ENCODE measurements at regions not wholly inside any gene's neighbourhood (a gene's known extent, or its start where the extent isn't known, plus 50 kb on each side); places are given as distances from the start of the nearest gene placed in this dataset.
A peak's percentile ranks its signal among the peaks of the same experiment; 100 is the strongest.

GRCh38 chrX:54659547-54659946 is 129.5 kb downstream of the GNL3L start:
- peaks cover 0 to 7% (median 0%) of the 10 kb centered on the region in 4 donors for H3K9me3 ChIP-seq (ENCODE audit: control insufficient read depth in 4 of 4, insufficient read depth in 3 of 4, low read length in 3 of 4)
- H3K36me3 ChIP-seq (ENCODE audit: control insufficient read depth in 4 of 4, insufficient read depth in 4 of 4, low read length in 4 of 4), result no peaks in the 10 kb centered on the region
- H3K9ac ChIP-seq (ENCODE audit: insufficient read depth in 1 of 2, low read length in 2 of 2), result no peak overlapping the region
- H3K27me3 ChIP-seq (ENCODE audit: control insufficient read depth in 3 of 3, insufficient read depth in 3 of 3, low read length in 2 of 3), result no peaks in the 10 kb centered on the region
- ATAC-seq (ENCODE audit: insufficient read depth, low FRiP score) (no peak), DNase-seq (no peak)
- 75 to 93% methylated on average over 2 of the region's 2 CpGs for WGBS, 2 donors
- TF ChIP-seq CTCF (IDR thresholded peaks at IDR 0.05; ENCODE audit: control extremely low read depth, extremely low read depth), result no peak
- H3K4me1 ChIP-seq (ENCODE audit: control insufficient read depth in 5 of 5, insufficient read depth in 5 of 5, low read length in 5 of 5), result no peaks in the 10 kb centered on the region
- no peak overlapping the region for H3K27ac ChIP-seq (ENCODE audit: low read depth in 1 of 2, low read length in 1 of 2)
- no peak overlapping the region for H3K4me3 ChIP-seq

- H3K27ac ChIP-seq (ENCODE audit: low read depth in 1 of 2, low read length in 1 of 2), result no peak overlapping the region
- WGBS, 2 donors, result 58 to 63% methylated on average over 1 of the region's 1 CpG
- H3K36me3 ChIP-seq (ENCODE audit: control insufficient read depth in 4 of 4, insufficient read depth in 4 of 4, low read length in 4 of 4), result no peaks in the 10 kb centered on the region
- TF ChIP-seq CTCF (IDR thresholded peaks at IDR 0.05; ENCODE audit: control extremely low read depth, extremely low read depth), result no peak
- no peak overlapping the region for H3K9ac ChIP-seq (ENCODE audit: insufficient read depth in 1 of 2, low read length in 2 of 2)
- ATAC-seq (ENCODE audit: insufficient read depth, low FRiP score) (no peak), DNase-seq (no peak)
- no peaks in the 10 kb centered on the region for H3K4me1 ChIP-seq (ENCODE audit: control insufficient read depth in 5 of 5, insufficient read depth in 5 of 5, low read length in 5 of 5)
- H3K4me3 ChIP-seq, result no peak overlapping the region
- no peaks in the 10 kb centered on the region for H3K27me3 ChIP-seq (ENCODE audit: control insufficient read depth in 3 of 3, insufficient read depth in 3 of 3, low read length in 2 of 3)
- H3K9me3 ChIP-seq (ENCODE audit: control insufficient read depth in 4 of 4, insufficient read depth in 3 of 4, low read length in 3 of 4), result peaks cover 0 to 6% (median 2%) of the 10 kb centered on the region in 4 donors
Measured at GRCh38 chrX:54675762-54676161, 122.3 kb downstream of the ITIH6 start.

- peaks cover 0 to 2% (median 0%) of the 10 kb centered on the region in 4 donors for H3K9me3 ChIP-seq (ENCODE audit: control insufficient read depth in 4 of 4, insufficient read depth in 3 of 4, low read length in 3 of 4)
- no peak overlapping the region for H3K27ac ChIP-seq (ENCODE audit: low read depth in 1 of 2, low read length in 1 of 2)
- no peak overlapping the region for H3K4me3 ChIP-seq
- H3K27me3 ChIP-seq (ENCODE audit: control insufficient read depth in 3 of 3, insufficient read depth in 3 of 3, low read length in 2 of 3), result no peaks in the 10 kb centered on the region
- TF ChIP-seq CTCF (IDR thresholded peaks at IDR 0.05; ENCODE audit: control extremely low read depth, extremely low read depth), result no peak
- H3K4me1 ChIP-seq (ENCODE audit: control insufficient read depth in 5 of 5, insufficient read depth in 5 of 5, low read length in 5 of 5), result peaks cover 0 to 6% (median 0%) of the 10 kb centered on the region in 5 donors
- no peaks in the 10 kb centered on the region for H3K36me3 ChIP-seq (ENCODE audit: control insufficient read depth in 4 of 4, insufficient read depth in 4 of 4, low read length in 4 of 4)
- ATAC-seq (ENCODE audit: insufficient read depth, low FRiP score) (no peak), DNase-seq (peak; percentile 23 to 64 (median 52))
- WGBS, 2 donors, result 53 to 71% methylated on average over 2 of the region's 2 CpGs
- no peak overlapping the region for H3K9ac ChIP-seq (ENCODE audit: insufficient read depth in 1 of 2, low read length in 2 of 2)
Measured at GRCh38 chrX:54695231-54695630, 102.8 kb downstream of the ITIH6 start.

- peaks cover 0 to 2% (median 0%) of the 10 kb centered on the region in 4 donors for H3K9me3 ChIP-seq (ENCODE audit: control insufficient read depth in 4 of 4, insufficient read depth in 3 of 4, low read length in 3 of 4)
- TF ChIP-seq CTCF (IDR thresholded peaks at IDR 0.05; ENCODE audit: control extremely low read depth, extremely low read depth), result no peak
- DNase-seq (peak in 1 of 3 donors; percentile 7), ATAC-seq (ENCODE audit: insufficient read depth, low FRiP score) (no peak)
- H3K27ac ChIP-seq (ENCODE audit: low read depth in 1 of 2, low read length in 1 of 2), result no peak overlapping the region
- H3K36me3 ChIP-seq (ENCODE audit: control insufficient read depth in 4 of 4, insufficient read depth in 4 of 4, low read length in 4 of 4), result no peaks in the 10 kb centered on the region
- H3K9ac ChIP-seq (ENCODE audit: insufficient read depth in 1 of 2, low read length in 2 of 2), result no peak overlapping the region
- no peaks in the 10 kb centered on the region for H3K27me3 ChIP-seq (ENCODE audit: control insufficient read depth in 3 of 3, insufficient read depth in 3 of 3, low read length in 2 of 3)
- H3K4me1 ChIP-seq (ENCODE audit: control insufficient read depth in 5 of 5, insufficient read depth in 5 of 5, low read length in 5 of 5), result peaks cover 0 to 6% (median 0%) of the 10 kb centered on the region in 5 donors
- no peak overlapping the region for H3K4me3 ChIP-seq
- 50 to 57% methylated on average over 6 of the region's 6 CpGs for WGBS, 2 donors
Measured at GRCh38 chrX:54695816-54696487, 102.1 kb downstream of the ITIH6 start.
